ENCODE measurements at regions not wholly inside any gene's neighbourhood (a gene's known extent, or its start where the extent isn't known, plus 50 kb on each side); places are given as distances from the start of the nearest gene placed in this dataset.

DNA sequence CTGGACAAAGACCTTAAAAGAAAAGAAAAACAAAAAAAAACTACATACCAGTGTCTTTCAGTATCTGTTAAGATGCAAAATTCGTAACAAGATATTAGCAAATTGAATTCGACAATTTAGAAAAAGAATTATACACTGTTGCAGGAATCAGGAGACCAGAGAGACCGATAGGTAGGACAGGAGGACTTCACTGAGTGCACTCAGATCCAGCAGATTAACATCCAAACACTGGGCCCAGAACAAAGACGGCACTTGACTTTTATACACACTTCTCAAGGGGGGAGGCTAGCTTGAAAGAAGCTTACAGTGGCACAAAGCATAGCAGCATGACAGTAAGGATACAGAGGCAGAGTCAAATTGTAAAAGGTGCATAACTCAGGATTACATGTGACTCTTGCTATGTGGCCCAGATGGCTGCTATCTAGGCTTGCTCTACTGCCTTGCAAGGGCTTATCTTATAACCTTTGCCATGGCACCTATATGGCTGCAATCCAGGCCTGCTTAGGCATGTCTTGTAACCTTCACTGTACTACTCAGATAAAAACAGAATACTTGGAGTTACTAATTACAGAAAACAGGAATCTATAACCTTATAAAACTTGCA lies 507.3 kb upstream of the LRRTM4 start:
- no peak overlapping the region for H3K14ac ChIP-seq (replicated peaks; ENCODE audit: low read depth, low read length)
- H4K91ac ChIP-seq (ENCODE audit: insufficient read depth, low read depth, low read length): no peak overlapping the region
- no peak overlapping the region for H2BK120ac ChIP-seq (ENCODE audit: low read depth, low read length)
- peaks cover 4% of the 10 kb centered on the region; the same call in 1 of the 2 replicates for H3K9me3 ChIP-seq (ENCODE audit: control insufficient read depth, insufficient read depth, low read length)
- no peak overlapping the region for H3K9ac ChIP-seq (ENCODE audit: low read depth, low read length)
- no peak for ATAC-seq (ENCODE audit: low read depth)
- BruUV-seq (replicated peaks): no TSS peak
- H3K4me2 ChIP-seq (ENCODE audit: low read depth, low read length): no peak overlapping the region
- in situ Hi-C loops (cut with MboI; ENCODE audit: low sequenced_read_pairs): no loop called here
- no peak for TF ChIP-seq USF2 (IDR thresholded peaks at IDR 0.05; ENCODE audit: low read depth, low read length)
- TF ChIP-seq RAD21 (IDR thresholded peaks at IDR 0.05; ENCODE audit: low read length): no peak
- no peak for TF ChIP-seq POLR2A (IDR thresholded peaks at IDR 0.05; ENCODE audit: low read depth, low read length)
- TF ChIP-seq CTCF (conservative IDR thresholded peaks at IDR 0.05; ENCODE audit: low read depth, low read length): no peak
- TF ChIP-seq BHLHE40 (IDR thresholded peaks at IDR 0.05; ENCODE audit: low read depth, low read length): no peak
- TF ChIP-seq SMC3 (IDR thresholded peaks at IDR 0.05; ENCODE audit: low read depth, low read length): no peak
- TF ChIP-seq, protein P1, sequence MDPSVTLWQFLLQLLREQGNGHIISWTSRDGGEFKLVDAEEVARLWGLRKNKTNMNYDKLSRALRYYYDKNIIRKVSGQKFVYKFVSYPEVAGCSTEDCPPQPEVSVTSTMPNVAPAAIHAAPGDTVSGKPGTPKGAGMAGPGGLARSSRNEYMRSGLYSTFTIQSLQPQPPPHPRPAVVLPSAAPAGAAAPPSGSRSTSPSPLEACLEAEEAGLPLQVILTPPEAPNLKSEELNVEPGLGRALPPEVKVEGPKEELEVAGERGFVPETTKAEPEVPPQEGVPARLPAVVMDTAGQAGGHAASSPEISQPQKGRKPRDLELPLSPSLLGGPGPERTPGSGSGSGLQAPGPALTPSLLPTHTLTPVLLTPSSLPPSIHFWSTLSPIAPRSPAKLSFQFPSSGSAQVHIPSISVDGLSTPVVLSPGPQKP (IDR thresholded peaks at IDR 0.05; ENCODE audit: borderline replicate concordance, low read depth, low read length): no peak
- TF ChIP-seq MAFK (IDR thresholded peaks at IDR 0.05; ENCODE audit: low read depth, low read length): no peak
- TF ChIP-seq CHD1 (IDR thresholded peaks at IDR 0.05; ENCODE audit: low read depth, low read length): no peak
- dilution Hi-C loops (cut with HindIII; ENCODE audit: low sequenced_read_pairs, unreplicated experiment): no loop called here
- no peaks in the 10 kb centered on the region for H4K20me1 ChIP-seq (ENCODE audit: insufficient read depth, low read length)
- no peak overlapping the region for H3K23ac ChIP-seq (ENCODE audit: low read depth, low read length)
- no peak overlapping the region for H2BK15ac ChIP-seq (ENCODE audit: low read depth, low read length)
- H3K4me3 ChIP-seq (ENCODE audit: insufficient read depth, low read depth, low read length): no peak overlapping the region
- no CpG with 5 or more reads among the region's 4 CpGs for WGBS, 2 experiments (ENCODE audit: extremely low coverage in 2 of 2, insufficient read length in 1 of 2)
- H3K18ac ChIP-seq (ENCODE audit: low read depth, low read length): no peak overlapping the region
- no peak overlapping the region for H2AFZ ChIP-seq (replicated peaks; ENCODE audit: low read length, poor library complexity)
- CTCF ChIA-PET: no interaction called here
- no peaks in the 10 kb centered on the region for H3K79me1 ChIP-seq (ENCODE audit: low read depth in 1 of 2, low read length in 2 of 2)
- H3K36me3 ChIP-seq (ENCODE audit: control insufficient read depth, insufficient read depth, low read length): no peaks in the 10 kb centered on the region
- H3K27me3 ChIP-seq (ENCODE audit: control insufficient read depth, insufficient read depth, low read length): no peaks in the 10 kb centered on the region
- no peak overlapping the region for H3K4ac ChIP-seq (ENCODE audit: low read depth, low read length)
- H2AK5ac ChIP-seq (ENCODE audit: low read depth, low read length): no peak overlapping the region
- POLR2A ChIA-PET (ENCODE audit: unreplicated experiment): no interaction called here
- H2BK20ac ChIP-seq (ENCODE audit: low read depth, low read length): no peak overlapping the region
- no peaks in the 10 kb centered on the region for H3K9me1 ChIP-seq (ENCODE audit: insufficient read depth, low read length)
- H3K27ac ChIP-seq (ENCODE audit: insufficient read depth, low read length): no peak overlapping the region
- no peak overlapping the region for H4K5ac ChIP-seq (ENCODE audit: low read depth, low read length)
- no peak overlapping the region for H2BK5ac ChIP-seq (ENCODE audit: low read depth, low read length, poor library complexity, severe bottlenecking)
- intact Hi-C loops (cut with micrococcal nuclease): no loop called here
- H3K56ac ChIP-seq (ENCODE audit: extremely low read depth, insufficient read depth, low read length): no peak overlapping the region
- H2AK9ac ChIP-seq (replicated peaks; ENCODE audit: low read depth, low read length, poor library complexity): no peak overlapping the region
- no peak for DNase-seq
- no peak overlapping the region for H4K8ac ChIP-seq (ENCODE audit: low read depth in 2 of 2, low read length in 2 of 2)
- no peaks in the 10 kb centered on the region for H3K4me1 ChIP-seq (ENCODE audit: control insufficient read depth, insufficient read depth, low read length)

Measured in IMR-90 (cell line).